Esophagus squamous epithelium (tissue), 4 donors: ENCODE measurements at regions not wholly inside any gene's neighbourhood (a gene's known extent, or its start where the extent isn't known, plus 50 kb on each side); places are given as distances from the start of the nearest gene placed in this dataset.

ENCODE experiments used
- POLR2A ChIP-seq, 4 donors: fragments of 450-650 bp; IDR thresholded peaks; one replicate each; pipeline ENCODE4 v1.6.1; 2017; ENCODE audit warnings: antibody characterized with exemption in 4 of 4, mild to moderate bottlenecking in 4 of 4, moderate library complexity in 3 of 4
- TF ChIP-seq, protein P1 (sequence below), 6 experiments: fragments of 450-650 bp in 4 of 6; fragments of 200-600 bp in 2 of 6; sonication (generic) in 2 of 6; IDR thresholded peaks; one replicate each; pipeline ENCODE4 v1.5.1; 2016 to 2019; ENCODE audit warnings: antibody characterized with exemption in 6 of 6, mild to moderate bottlenecking in 4 of 6, moderate library complexity in 4 of 6

DNA sequence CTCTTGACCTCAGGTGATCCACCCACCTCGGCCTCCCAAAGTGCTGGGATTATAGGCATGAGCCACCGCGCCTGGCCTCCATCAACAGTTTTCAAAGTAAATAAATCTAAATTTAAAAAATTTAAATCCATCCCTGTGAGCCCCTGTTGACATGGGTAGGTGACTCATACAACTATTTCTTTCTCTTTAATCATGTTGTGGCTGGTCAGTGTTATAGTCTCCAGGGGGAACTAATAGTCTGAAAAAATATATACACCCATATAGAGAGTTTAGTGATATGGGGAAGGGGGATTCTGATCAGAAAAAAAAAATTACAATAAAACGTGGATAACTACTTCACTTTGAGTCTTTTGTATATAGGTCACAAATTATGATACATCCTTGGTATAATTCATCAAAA is 159.2 kb downstream of the ZNF608 start:
- TF ChIP-seq, protein P1, sequence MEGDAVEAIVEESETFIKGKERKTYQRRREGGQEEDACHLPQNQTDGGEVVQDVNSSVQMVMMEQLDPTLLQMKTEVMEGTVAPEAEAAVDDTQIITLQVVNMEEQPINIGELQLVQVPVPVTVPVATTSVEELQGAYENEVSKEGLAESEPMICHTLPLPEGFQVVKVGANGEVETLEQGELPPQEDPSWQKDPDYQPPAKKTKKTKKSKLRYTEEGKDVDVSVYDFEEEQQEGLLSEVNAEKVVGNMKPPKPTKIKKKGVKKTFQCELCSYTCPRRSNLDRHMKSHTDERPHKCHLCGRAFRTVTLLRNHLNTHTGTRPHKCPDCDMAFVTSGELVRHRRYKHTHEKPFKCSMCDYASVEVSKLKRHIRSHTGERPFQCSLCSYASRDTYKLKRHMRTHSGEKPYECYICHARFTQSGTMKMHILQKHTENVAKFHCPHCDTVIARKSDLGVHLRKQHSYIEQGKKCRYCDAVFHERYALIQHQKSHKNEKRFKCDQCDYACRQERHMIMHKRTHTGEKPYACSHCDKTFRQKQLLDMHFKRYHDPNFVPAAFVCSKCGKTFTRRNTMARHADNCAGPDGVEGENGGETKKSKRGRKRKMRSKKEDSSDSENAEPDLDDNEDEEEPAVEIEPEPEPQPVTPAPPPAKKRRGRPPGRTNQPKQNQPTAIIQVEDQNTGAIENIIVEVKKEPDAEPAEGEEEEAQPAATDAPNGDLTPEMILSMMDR (IDR thresholded peaks at IDR 0.05), result no peak
- TF ChIP-seq POLR2A (IDR thresholded peaks at IDR 0.05), result no peak
